ENCODE measurements at regions not wholly inside any gene's neighbourhood (a gene's known extent, or its start where the extent isn't known, plus 50 kb on each side); places are given as distances from the start of the nearest gene placed in this dataset.
A peak's percentile ranks its signal among the peaks of the same experiment; 100 is the strongest.

DNA sequence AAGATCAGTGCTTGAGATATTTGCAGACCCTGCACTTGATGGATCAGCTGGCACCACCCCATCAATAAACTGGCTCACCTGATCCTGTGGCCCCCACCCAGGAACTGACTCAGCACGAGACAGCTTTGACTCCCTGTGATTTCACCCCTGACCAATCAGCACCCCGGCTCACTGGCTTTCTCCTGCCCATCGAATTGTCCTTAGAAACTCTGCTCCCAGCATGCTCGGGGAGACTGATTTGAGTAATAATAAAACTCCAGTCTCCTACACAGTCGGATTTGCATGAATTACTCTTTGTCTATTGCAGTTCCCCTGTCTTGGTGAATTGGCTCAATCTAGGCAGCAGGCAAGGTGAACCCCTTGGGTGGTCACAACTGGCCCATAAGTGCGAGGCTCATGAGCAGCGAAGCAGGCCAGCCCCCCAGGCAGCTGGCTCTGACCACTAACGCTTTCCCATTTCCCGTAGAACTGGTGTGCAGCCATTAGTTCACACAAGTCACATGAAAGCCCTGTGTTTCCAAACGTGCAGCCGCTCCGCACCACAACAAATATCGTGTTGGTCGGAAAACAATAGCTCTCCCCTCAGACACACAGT lies 79.6 kb downstream of the RSPH3 start:
- Mint-ChIP-seq H3K27me3 (no peaks in the 10 kb centered on the region), H3K4me3 (no peak overlapping the region), H3K9me3 (no peaks in the 10 kb centered on the region), H3K27ac (no peak overlapping the region), H3K4me1 (ENCODE audit: low read depth) (peaks cover 22% of the 10 kb centered on the region), H3K36me3 (ENCODE audit: low read depth) (no peaks in the 10 kb centered on the region)
- no peak for DNase-seq

DNA sequence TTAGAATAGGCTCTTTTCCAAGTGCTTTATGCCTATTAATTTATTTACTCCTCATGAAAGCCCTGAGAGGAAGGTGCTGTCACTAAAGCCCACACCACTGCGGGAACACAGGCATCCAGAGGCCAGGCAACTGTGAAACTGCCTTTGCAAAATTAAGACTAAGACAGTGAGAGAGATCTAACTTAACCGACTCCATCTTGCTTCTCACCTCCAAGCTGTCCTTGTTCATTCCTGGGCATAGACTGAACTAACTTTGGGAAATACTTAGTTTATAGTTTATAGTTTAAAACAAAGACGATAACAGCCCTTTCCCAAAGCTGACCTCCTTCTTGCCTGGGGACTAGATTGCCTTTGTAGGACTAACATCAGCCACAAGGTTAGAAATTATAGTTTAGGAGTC lies 80.1 kb downstream of the RSPH3 start:
- Mint-ChIP-seq H3K4me3 (no peak overlapping the region), H3K9me3 (no peaks in the 10 kb centered on the region), H3K36me3 (ENCODE audit: low read depth) (no peaks in the 10 kb centered on the region), H3K27me3 (no peaks in the 10 kb centered on the region), H3K27ac (no peak overlapping the region), H3K4me1 (ENCODE audit: low read depth) (peaks cover 23% of the 10 kb centered on the region)
- DNase-seq = no peak

DNA sequence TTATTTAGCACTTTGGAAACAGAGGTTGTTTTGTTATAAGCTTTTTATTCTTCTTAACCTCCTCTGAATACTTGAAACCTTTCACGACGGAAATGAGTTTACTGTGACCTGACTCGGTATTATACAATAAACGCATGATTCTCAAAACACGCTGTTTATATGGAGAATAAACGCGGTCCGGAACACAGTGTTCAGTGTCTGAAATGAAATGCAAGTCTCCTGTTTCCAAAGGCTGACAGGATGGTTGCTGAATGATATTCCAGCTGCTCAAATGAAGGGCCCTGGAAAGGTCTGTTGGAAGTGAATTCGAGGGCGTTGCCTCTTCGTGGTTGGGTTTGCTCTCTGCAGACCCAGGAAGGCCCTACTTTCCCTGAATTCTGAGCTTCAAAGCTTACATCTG lies 83.4 kb downstream of the RSPH3 start:
- Mint-ChIP-seq H3K9me3 (no peaks in the 10 kb centered on the region), H3K4me3 (no peak overlapping the region), H3K36me3 (ENCODE audit: low read depth) (no peaks in the 10 kb centered on the region), H3K27me3 (no peaks in the 10 kb centered on the region), H3K27ac (no peak overlapping the region), H3K4me1 (ENCODE audit: low read depth) (peaks cover 41% of the 10 kb centered on the region)
- DNase-seq = no peak

GRCh38 chr6:158914923-158915322 lies 85.1 kb downstream of the RSPH3 start:
- Mint-ChIP-seq H3K4me3 (no peak overlapping the region), H3K9me3 (no peaks in the 10 kb centered on the region), H3K27me3 (no peaks in the 10 kb centered on the region), H3K27ac (no peak overlapping the region), H3K36me3 (ENCODE audit: low read depth) (no peaks in the 10 kb centered on the region), H3K4me1 (ENCODE audit: low read depth) (peaks cover 52% of the 10 kb centered on the region)
- DNase-seq = no peak

DNA sequence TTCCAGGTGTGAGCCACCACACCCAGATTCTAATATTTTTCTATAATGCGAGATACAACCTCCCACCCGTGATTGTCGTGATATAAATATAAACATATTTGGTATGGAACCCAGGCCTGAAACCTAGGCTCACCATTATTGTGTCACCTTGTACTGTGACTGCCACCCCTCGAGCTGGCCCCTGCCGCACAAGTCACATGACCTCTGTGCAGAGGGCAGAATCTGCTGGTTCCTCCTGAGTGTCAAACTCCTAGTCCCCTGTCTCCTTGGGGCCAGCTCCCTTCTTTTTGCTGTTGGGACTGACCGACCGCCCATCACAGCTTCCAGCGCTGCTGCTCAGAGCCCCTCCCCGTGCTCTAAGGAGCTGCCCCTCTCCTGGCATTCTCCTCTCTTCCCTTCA lies 86.4 kb downstream of the RSPH3 start:
- Mint-ChIP-seq H3K9me3 (no peaks in the 10 kb centered on the region), H3K4me3 (no peak overlapping the region), H3K27me3 (no peaks in the 10 kb centered on the region), H3K27ac (no peak overlapping the region), H3K36me3 (ENCODE audit: low read depth) (no peaks in the 10 kb centered on the region), H3K4me1 (ENCODE audit: low read depth) (peaks cover 55% of the 10 kb centered on the region)
- DNase-seq = no peak

- H3K27ac Mint-ChIP-seq = peak overlapping the region; percentile 34
- no peak overlapping the region for H3K4me3 Mint-ChIP-seq
- no peaks in the 10 kb centered on the region for H3K9me3 Mint-ChIP-seq
- peaks cover 48% of the 10 kb centered on the region for H3K4me1 Mint-ChIP-seq (ENCODE audit: low read depth)
- no peak for DNase-seq
- no peaks in the 10 kb centered on the region for H3K27me3 Mint-ChIP-seq
- H3K36me3 Mint-ChIP-seq (ENCODE audit: low read depth) = no peaks in the 10 kb centered on the region
Observed at GRCh38 chr6:158912655-158913054, 87.3 kb downstream of the RSPH3 start.

DNA sequence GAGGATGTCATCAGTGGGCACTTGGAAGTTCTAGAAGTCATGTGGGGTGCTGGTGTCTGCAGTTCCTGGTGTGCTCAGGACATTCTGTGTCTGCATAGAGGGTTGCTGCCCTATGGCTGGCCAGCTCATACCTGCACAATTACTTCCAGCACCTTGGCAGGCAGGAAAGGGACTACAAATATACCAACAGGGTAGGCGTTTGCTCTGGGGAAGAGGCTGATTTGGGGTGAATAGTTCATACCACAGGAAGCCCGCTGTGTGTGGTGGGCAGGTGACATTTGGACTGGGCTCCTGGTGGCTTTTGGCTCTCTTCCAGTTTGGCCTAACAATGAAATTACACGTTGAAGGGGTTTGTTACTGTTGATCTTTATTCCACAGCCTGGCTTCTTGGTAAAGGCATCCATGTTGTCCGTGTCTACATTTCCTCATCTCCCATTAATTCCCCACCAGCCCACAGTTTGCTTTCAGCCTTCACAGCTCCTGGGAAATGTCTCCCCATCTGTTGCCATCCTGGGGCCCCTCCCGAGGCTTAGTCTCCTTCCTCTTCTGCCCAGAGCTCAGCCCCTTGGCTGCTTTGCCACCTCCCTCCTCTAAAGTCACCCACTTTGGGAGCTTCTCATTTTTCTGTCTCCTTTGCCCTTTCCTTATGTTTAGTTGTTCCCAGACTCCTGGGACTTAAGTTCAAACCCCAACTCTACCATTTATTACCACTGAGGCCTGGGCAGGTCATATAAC lies 88.1 kb downstream of the RSPH3 start:
- no peaks in the 10 kb centered on the region for H3K9me3 Mint-ChIP-seq
- peaks cover 42% of the 10 kb centered on the region for H3K4me1 Mint-ChIP-seq (ENCODE audit: low read depth)
- no peaks in the 10 kb centered on the region for H3K36me3 Mint-ChIP-seq (ENCODE audit: low read depth)
- no peaks in the 10 kb centered on the region for H3K27me3 Mint-ChIP-seq
- peak overlapping the region; percentile 34 for H3K27ac Mint-ChIP-seq
- peak; percentile 39 for DNase-seq
- peak overlapping the region; percentile 11 for H3K4me3 Mint-ChIP-seq

- H3K36me3 Mint-ChIP-seq (ENCODE audit: low read depth) = no peaks in the 10 kb centered on the region
- peak overlapping the region; percentile 66 for H3K4me3 Mint-ChIP-seq
- peaks cover 39% of the 10 kb centered on the region for H3K4me1 Mint-ChIP-seq (ENCODE audit: low read depth)
- H3K9me3 Mint-ChIP-seq = peaks cover 7% of the 10 kb centered on the region
- no peaks in the 10 kb centered on the region for H3K27me3 Mint-ChIP-seq
- H3K27ac Mint-ChIP-seq = peak overlapping the region; percentile 81
- DNase-seq = no peak
Observed at GRCh38 chr6:158910484-158911440, 89.2 kb downstream of the RSPH3 start.

DNA sequence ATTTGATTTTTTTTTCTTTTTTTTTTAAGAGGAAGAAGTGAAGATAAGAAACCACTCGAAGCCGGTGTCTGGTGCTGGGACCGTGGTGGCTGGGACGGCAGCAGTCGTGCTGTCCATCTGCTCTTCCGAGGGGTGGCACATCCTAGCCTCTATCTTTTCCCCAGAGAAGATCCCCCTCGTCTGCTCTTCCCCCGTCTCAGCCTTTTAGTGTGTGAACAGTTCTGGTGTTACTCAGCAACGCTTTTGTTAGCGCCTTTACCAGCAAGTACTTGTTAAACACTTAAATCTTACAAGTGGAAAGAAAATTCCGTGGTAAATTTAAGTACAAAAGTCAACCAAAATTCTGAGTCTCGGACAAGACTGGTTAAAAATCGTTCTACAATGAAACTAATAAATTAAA lies 90.1 kb downstream of the RSPH3 start:
- Mint-ChIP-seq H3K4me1 (ENCODE audit: low read depth) (peaks cover 37% of the 10 kb centered on the region), H3K27ac (no peak overlapping the region), H3K4me3 (peak overlapping the region; percentile 66), H3K36me3 (ENCODE audit: low read depth) (peaks cover under 1% of the 10 kb centered on the region), H3K9me3 (peaks cover 14% of the 10 kb centered on the region), H3K27me3 (no peaks in the 10 kb centered on the region)
- DNase-seq = no peak

DNA sequence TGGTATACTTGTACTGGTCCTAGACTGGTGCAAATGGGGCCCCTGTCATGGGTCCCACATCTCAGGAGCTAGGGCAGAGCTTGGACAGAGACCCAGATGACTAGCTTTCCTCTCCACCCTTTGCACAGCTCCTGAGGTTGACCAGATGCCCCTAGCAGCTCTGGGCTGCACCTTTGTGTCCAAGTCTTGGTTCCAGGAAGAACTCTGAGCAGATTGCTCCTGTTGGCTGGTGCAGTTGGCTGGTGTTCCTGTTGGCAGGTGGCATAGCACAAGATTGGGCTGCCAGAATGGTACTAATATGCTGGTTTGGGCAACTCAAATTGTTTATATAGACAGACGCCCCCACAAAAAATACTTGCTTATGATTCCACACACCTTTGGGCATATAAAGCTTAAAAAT lies 89.4 kb upstream of the EZR start:
- H3K27me3 Mint-ChIP-seq = no peaks in the 10 kb centered on the region
- peaks cover 21% of the 10 kb centered on the region for H3K9me3 Mint-ChIP-seq
- peaks cover 35% of the 10 kb centered on the region for H3K4me1 Mint-ChIP-seq (ENCODE audit: low read depth)

GRCh38 chr6:158907931-158908330 lies 88.8 kb upstream of the EZR start:
- Mint-ChIP-seq H3K9me3 (peaks cover 21% of the 10 kb centered on the region), H3K27ac (no peak overlapping the region)

More for the DNA sequence above, 89.4 kb upstream of the EZR start:
- Mint-ChIP-seq H3K4me3 (no peak overlapping the region), H3K27ac (no peak overlapping the region), H3K36me3 (ENCODE audit: low read depth) (peaks cover 2% of the 10 kb centered on the region)
- DNase-seq = no peak

DNA sequence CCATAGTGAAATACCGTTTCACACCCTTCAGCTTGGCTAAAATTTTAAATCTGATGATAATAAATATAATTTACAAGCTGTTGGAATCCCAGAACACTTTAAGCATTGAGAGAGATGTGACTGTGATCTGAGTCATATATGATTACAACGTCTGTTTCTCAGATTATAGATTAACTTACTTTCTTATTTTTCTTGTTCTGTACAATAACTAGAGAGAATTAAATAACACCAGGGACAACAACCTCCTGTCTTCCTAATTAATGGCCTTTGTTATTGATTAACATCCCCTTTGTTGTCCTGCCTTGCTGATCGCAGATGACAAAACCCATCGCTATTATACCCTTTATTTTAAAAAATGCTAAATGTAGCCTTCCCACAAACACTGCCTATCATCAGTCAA lies 87.8 kb upstream of the EZR start:
- peaks cover 2% of the 10 kb centered on the region for H3K36me3 Mint-ChIP-seq (ENCODE audit: low read depth)
- peaks cover 22% of the 10 kb centered on the region for H3K4me1 Mint-ChIP-seq (ENCODE audit: low read depth)
- no peaks in the 10 kb centered on the region for H3K27me3 Mint-ChIP-seq
- H3K9me3 Mint-ChIP-seq = peaks cover 21% of the 10 kb centered on the region
- H3K27ac Mint-ChIP-seq = no peak overlapping the region
- no peak overlapping the region for H3K4me3 Mint-ChIP-seq
- no peak for DNase-seq

More at GRCh38 chr6:158907931-158908330, 88.8 kb upstream of the EZR start:
- Mint-ChIP-seq H3K4me3 (no peak overlapping the region), H3K4me1 (ENCODE audit: low read depth) (peaks cover 32% of the 10 kb centered on the region), H3K27me3 (no peaks in the 10 kb centered on the region), H3K36me3 (ENCODE audit: low read depth) (peaks cover 2% of the 10 kb centered on the region)
- no peak for DNase-seq

DNA sequence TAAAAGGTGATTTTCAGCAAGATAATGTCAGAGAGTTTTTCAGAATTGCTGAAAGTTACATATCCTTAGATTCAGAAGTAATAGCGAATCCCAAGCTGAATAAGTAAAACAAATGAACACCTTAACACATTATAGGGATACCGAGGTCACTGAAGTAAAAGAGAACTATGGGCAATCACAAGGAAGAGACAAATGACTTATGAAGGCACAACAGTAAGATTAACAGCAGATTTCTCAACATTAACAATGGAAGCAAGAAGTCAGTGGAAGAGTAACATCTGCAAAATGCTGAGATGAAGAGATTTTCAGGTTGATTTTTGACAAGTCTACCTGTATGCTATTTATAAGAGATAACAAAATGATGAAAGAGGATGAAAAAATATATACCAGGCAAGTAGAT lies 86.1 kb upstream of the EZR start:
- Mint-ChIP-seq H3K4me3 (no peak overlapping the region), H3K4me1 (ENCODE audit: low read depth) (peaks cover 6% of the 10 kb centered on the region), H3K9me3 (peaks cover 21% of the 10 kb centered on the region), H3K27me3 (no peaks in the 10 kb centered on the region), H3K36me3 (ENCODE audit: low read depth) (peaks cover 2% of the 10 kb centered on the region), H3K27ac (no peak overlapping the region)
- no peak for DNase-seq

DNA sequence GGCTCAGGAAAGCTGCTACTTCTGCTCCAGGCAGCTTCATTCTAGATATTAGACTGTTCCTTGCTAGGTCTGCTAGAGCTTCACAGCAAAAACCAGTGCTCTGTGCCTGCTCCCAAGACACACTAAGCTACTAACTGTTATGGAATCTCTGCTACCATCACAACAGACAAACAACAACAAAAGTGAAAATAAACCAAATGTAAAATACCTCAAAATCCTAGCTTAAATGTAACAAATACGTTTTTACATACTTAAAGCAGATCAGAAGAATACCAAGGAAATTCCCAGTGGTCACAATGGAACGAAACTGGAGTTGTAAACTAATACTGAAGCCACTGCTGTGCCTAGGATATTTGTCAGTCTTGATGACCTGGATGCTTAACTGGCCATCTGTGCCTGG lies 84.6 kb upstream of the EZR start:
- peaks cover 2% of the 10 kb centered on the region for H3K36me3 Mint-ChIP-seq (ENCODE audit: low read depth)
- no peak for DNase-seq
- no peak overlapping the region for H3K27ac Mint-ChIP-seq
- H3K4me3 Mint-ChIP-seq = no peak overlapping the region
- H3K4me1 Mint-ChIP-seq (ENCODE audit: low read depth) = no peaks in the 10 kb centered on the region
- peaks cover 21% of the 10 kb centered on the region for H3K9me3 Mint-ChIP-seq
- H3K27me3 Mint-ChIP-seq = no peaks in the 10 kb centered on the region

All from activated T-cell treated with anti-CD3 and anti-CD28 coated beads, Interleukin-2, amount 50 U/mL, for 24 hours (primary cell).